RPMI8226 (cell line): ENCODE measurements at regions not wholly inside any gene's neighbourhood (a gene's known extent, or its start where the extent isn't known, plus 50 kb on each side); places are given as distances from the start of the nearest gene placed in this dataset.
"Not testable (repeated sequence)": the region's sequence is repeated elsewhere in the genome, so short reads cannot be mapped to it uniquely, and the experiment has no call there.

Experiments used
- DNase-seq: peaks from one replicate; pipeline ENCODE4 v3.0.0-alpha.2; 2015

DNA sequence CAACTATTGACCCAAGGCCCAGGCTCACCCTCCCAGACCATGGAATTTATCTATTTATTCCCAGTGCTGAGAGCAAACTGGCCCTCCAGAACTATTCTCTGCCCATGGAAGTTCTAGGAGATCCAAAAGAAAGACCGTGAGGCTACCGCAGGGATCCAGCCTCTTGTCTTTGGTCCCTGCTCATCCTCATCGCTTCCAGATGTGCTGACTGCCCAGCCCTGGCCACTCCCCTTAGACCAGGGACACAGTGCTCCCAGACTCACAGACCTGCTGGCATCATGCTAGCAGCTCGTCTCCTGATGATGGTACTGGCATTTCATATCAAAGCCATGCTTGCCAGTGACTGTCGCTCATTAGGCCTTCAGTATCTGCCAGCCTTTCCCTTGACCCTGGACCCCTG is 405.7 kb upstream of the PPP2R3A start:
- DNase-seq: no peak

DNA sequence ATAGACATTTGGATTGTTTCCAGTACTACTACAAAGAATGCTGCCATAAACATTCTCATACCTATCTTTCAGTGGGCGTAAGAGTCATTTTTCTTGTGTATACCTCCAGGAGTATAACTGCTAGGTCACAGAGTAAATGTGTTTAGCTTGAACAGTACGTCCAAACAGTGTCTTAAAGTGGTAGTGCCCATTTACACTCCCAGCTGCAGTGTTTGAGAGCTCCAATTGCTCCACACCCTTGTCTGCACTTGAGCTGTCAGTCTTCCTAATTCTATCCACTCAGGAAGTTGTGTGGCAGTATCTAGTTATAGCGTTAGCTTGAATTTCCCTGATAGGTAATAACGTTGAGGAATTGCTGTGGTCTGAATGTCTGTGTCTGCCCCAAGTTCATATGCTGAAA is 404.7 kb upstream of the PPP2R3A start:
- DNase-seq: no peak

DNA sequence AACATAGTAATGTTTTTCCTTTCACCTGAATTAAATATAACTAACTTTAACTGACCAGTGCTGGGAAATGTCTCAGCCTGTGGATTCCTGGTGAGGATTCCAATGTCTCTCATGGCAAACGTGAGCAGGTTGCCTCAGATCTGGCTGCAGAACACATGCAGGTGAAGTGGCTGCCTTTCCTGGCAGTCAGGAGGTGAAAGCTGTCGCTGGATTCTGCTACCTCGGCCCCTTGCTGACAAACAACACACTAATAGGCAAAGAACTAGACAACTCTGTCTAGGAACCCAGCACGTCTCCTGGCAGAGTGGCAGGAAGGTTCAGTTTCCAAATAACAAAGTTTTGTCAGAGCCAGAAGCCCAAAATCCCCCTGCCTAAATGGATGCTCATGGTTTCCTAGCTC is 400.8 kb upstream of the PPP2R3A start:
- DNase-seq: no peak

DNA sequence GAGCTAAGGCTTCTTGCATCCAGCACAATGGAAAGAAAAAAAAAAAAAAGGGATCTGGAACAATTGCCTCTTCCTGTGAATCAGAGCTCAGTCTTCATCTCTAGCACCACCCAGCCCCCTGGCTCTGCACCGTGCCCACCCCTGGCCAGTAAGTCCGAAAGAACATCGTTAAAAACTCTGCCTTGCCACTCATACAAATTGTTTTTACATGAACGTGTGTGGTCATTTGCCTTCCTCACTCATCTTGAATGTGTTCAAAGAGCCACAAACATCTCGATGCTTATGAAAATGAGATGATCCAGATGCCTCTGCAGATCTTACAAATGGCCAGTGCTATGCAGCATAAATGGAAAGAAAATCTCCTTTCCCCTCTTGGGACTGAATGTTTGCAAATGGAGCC is 400.0 kb upstream of the PPP2R3A start:
- no peak for DNase-seq

DNA sequence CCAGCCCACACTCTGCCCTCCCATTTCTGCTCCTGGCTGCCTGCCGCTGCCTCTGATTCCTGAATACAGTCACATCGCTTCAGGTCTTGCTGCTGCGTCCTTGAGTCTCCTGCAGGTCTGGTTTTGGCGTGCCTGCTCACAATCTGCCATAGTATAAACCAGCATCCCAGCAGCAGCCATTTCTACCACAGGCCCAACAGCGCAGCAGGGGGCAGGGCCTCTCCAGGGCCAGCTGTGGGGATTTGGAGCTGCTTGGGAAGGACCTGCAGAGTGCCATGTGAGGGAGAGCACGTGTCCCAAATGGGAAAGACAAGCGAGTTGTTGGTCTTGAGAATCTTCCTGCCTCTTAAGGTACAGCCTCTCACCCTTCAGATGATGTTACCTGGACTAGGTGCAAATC is 398.3 kb upstream of the PPP2R3A start:
- DNase-seq: no peak

DNA sequence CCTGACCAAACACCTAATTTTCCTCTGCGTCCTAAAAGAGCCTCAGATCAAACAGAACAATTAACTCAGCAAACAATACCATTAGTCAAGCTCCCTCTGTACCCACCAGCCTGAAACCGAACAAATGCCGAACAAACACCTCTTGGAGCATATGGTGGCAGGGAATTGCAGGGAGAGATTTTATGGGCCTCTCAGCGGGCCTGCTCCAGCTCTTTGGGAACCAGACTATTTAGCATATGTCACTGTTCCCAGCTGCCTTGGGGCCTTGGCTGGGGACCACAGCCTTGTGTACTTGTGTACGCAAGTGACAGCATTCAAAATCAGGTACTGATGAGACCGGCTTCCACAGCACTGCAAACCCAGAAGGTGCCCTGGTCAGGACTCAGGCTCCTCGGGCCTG is 388.8 kb upstream of the PPP2R3A start:
- no peak for DNase-seq

DNA sequence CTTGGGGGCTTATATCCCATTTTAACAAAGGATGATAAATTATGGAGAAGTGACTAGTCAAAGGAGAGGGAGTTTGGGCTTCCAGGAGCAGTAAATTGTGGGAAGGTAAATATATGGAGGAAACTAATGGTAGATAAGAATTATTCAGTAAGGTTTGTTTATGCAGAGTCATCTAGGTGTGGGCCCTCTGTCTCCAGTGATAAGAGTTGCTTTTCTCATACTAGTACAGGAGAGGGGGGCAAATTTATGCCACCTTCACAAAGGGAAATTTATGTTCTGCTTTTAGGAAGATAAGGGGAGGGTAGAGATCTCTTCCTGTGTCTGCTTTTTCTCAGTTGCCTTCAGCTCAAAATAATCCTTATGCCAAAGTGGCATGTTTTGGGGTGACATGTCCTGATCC is 383.7 kb upstream of the PPP2R3A start:
- DNase-seq: no peak

DNA sequence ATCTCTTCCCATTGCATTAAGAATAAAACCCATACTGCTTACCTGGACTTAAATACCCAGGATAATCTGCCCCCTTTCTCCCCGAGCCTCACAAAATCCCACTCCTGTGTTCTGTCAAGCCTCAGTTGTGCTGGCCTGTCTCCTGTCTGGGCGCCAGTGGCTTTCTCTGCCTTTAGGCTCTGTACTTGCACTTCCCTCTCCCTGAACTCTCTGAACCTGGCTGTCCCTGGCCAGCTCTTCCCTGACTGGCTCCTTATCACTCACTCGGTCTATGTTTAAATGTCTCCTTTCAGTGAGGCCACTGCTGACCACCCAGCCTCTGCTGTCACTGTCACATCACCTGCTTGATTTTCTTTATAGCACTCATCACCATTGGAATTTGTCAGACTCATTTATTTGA is 382.7 kb upstream of the PPP2R3A start:
- DNase-seq: no peak

DNA sequence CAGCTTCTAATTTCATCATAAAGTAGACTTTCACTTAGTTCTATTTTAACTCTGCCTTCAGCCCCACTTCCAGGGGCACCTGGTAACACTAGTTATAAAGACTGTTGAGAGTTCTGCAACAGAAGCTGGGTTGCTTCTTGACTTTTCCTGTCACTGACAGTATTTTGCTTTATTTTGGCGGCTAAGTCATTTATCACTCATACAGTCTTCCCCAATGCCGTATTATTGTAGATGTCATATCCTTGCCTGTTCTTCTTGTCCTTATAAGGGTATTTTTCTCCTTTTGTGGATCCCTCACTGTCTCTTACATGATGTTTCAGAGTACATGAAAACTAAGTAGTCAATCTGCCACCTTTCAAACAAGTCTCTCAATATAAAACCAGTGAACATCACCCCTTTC is 369.0 kb upstream of the PPP2R3A start:
- no peak for DNase-seq

DNA sequence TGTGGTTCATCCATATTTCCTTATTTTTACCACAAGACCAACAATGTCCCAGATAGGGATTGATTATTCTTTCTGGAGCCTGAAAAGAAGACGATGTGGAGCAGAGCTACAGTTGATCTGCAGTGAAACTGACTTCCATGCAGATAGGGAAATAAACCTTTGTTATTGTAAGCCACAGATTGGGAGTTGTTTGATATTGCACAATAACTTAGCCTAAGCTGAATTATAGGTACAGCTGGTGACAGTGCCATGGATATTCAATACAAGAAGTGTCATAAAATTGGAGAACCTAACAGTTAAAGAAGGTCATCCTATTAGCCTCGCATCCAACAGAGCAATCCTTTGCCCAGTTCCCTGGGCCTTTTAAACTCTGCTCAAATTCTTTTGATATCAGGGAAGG is 367.7 kb upstream of the PPP2R3A start:
- DNase-seq: no peak

DNA sequence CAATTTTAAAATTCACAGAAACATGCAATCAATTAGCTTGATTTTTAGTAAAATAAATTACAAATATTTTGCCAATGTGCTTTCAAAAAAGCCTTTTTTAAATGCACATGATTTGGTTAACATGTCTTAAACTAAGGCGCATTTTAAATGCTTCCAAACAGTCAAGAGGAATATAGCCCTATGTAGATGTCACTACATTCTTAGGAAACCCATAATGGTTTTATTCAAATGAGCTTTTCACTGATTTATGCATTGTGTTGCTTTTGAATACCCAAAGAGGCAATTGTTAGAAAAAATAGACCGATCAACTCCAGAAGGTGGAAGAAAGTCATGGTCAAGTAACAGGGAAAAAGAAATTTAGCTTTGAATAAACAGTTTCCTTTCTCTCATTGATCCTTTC is 366.9 kb upstream of the PPP2R3A start:
- no peak for DNase-seq

DNA sequence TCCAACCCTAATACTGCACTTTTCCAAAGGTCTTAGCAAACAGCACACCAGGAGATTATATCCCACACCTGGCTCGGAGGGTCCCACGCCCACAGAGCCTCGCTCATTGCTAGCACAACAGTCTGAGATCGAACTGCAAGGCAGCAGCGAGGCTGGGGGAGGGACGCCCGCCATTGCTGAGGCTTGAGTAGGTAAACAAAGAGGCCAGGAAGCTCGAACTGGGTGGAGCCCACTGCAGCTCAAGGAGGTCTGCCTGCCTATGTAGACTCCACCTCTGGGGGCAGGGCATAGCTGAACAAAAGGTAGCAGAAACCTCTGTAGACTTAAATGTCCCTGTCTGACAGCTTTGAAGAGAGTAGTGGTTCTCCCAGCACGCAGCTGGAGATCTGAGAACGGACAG is 361.0 kb upstream of the PPP2R3A start:
- DNase-seq: not testable (repeated sequence)

DNA sequence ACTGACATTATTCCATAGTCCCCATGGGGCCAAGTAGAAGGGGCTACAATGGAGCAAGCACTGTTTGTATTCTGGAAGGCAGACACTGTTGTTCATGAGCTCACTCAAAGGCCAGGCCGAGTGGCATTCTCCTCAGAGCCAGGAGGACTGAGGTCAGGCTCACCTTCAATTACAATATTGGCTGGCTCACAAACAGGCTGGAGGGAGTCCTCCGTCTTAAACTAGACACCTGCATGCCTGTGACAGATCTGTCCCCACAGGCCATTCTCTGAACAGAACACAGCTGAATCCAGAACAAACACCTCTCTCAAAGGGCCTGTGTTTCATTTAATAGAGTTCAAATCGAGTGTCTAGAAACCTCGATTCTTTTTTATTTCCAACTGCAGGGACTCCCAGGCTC is 347.4 kb upstream of the PPP2R3A start:
- DNase-seq: no peak

DNA sequence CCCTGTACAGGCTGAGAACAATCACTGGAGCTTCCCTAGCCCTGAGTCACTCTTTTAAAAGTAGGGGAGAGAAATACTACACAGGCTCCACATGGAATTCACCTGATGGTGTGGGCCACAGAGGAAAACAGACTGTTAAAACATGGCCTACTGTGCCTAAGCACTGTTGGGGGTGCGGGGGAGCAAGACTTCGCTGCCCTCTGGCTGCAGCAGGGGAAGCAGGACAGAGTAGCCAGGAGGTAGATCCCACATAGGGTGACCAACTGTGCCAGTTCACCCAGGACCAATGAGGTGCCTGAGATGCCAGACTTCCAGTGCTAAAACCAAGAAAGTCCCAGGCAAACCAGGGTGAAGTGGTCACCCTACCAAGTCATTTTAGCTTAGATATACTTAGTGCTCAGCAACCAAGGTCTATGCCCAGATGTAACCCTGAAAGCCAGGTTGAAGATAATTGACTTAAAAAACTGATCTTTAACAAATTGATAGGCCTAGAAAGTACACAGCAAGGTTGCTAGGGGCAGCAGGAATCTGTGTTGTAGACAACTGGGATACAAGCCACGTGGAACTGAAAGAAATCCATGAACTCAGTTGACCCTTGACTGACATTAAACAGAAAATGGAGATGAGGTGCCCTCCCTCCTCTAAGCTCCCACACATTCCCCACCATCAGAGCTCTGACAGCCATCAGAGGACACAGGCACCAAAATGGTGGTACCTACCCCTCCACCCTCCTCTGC is 344.2 kb upstream of the PPP2R3A start:
- no peak for DNase-seq

DNA sequence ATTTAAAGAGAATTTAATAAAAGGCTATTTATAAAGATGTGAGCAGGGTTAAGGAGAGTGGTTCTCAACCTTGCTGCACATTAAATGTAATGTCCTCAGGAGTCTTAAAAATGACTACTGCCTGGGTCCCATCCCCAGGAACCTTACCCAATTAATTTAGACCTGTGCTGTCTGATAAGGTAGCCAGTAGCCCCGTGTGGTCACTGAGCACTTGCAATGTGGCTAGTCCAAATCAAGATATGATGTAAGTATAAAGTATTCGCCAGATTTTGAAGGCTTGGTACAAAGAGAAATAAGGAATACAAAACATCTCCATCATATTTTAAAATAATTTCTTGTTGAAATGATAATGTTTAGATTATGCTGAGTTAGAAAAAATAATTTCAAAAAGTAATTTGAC is 343.3 kb upstream of the PPP2R3A start:
- no peak for DNase-seq

DNA sequence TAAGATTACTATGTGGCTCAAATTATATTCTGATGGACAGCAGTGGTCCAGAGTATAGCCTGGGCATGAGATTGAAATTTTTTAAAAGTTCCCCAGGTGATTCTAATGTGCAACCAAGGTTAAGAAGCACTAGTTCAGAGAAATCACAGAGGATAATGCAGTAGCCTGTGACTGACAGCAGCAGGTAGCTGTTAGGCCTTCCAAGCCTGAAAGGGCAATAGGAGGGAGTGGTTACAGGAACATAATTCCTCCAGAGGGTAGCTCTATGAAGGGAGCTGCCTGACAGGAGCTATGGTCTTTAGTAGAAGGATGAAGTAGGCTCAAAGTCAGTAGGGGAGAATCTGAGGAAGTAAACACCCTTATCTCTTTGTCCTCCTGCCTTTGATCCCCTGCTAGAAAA is 342.9 kb upstream of the PPP2R3A start:
- DNase-seq: no peak

DNA sequence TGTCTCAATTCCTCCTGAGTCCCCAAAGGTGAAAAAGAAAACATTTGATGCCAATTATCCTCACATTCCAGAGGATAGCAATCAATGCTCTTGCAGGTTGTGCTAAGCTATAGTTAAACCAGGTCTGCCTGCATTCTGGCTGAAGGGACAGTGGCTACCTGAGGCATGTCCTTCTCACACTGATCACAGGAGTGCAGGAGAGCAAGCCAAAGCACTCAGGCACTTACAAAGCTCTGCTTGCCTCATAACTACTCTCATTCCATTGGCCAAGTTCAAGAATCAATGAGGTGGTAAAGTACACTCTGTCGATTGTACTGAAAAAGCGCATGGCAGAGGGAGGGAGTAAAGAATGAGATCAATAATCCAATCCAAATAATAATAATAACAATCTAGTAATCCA is 342.0 kb upstream of the PPP2R3A start:
- no peak for DNase-seq

DNA sequence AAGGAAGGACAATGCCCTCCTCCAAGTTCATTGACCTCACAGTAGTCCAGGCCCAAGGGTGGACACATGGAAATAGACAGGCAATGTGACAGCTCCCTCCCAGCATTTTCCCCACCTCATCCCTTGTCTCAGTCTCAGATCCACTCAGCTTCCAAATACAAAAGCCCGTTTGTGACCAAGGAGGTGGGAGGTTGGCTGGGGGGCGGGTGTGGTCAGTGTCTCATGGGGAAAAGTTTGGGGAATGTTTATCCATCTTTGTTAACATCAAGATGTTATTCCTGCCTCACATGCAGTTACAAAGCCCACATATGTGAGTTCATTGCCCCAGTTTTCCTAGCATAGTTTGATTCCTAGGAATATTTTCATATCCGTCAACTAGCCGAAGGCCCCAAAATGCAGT is 338.5 kb upstream of the PPP2R3A start:
- no peak for DNase-seq

DNA sequence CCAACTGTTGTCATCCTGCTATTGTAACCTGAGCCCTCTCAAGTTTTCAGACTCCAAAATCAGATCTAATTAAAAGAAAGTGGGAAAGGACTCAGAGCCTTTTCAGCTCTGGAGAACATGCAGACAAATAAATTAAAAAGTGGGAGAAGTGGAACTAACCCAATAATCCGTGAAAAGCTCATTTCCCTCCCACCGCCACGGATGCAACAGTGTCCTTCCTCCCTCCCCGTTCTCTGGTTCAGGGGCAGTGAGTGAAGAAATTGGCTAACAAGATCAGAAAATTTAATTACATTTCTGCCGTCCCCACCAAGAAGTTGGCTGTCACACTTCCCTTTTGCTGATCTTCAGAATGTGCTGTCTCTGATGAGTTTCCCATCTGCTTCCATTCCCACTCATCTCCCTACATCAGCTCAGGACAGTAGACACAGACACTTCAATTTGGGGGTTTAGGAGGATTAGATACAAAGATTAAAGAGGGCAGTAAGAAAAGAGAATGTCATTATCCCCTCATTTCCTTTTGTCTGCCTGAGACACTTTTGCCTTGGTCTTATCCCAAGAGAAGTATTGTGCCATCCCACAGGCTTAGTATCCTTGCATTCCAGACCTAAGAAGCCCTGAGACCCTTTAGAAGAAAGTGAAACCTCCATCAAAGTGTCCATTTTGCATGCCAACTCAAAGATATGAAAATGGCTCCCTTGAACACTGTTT is 335.7 kb upstream of the PPP2R3A start:
- no peak for DNase-seq

DNA sequence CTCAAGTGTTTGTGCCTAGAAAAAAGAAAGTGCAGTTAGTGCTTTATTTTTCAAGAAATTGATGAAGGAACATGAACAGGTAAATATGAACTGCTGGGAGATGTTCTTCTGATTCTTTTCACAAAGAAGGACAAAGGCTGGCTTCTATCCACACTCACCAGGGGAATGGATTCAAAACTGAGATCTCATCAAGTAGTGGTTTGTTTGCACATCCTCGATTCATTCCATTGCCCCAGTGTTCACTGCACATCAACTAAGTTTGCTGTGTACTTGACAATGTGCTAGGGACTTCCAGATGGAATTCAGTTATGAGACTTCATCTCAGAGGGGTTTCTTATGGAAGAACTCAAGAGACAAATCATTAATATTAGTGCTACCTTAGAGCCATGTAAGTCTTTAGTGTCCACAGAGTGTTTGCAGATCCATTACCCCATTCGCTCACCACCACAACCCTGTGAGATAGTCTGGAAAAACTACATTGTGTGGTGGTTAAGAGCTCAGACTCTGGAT is 332.9 kb upstream of the PPP2R3A start:
- no peak for DNase-seq

DNA sequence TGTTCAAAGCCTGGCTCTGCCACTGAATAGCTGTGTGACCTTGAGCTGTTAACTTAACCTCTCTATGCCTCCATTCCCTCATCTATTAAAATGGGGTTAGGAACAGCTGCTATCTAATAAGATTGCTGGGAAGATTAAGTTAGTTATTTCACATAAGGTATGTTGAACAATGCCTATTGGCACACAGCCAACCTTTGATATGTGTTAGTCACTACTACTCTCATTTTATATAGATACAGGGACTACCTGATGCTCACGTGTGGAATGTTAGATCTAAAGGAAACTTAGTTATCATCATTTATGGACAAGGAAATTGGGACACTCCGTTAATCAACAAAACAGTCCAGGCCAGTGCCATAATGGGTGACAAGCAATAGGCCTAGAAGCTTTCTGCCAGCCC is 332.4 kb upstream of the PPP2R3A start:
- DNase-seq: no peak

DNA sequence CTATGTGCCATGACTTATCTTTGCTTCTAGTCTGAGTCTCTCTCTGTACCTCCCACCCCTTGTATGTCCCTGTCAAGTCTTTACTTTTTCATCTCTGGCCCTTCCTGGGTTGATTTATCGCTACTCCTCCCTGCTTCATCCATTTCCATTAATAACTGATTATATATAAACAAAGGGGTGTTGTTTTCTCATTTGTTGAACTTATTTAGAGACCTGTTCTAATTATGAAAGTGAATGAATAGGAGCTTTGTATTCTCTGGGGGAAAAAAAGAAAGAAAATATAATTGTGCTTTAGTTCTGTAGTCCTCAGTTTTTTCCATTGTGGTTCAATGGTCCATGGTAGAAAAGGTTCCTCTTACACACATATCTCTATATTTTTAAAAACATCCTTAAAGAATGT is 328.9 kb upstream of the PPP2R3A start:
- DNase-seq: no peak

DNA sequence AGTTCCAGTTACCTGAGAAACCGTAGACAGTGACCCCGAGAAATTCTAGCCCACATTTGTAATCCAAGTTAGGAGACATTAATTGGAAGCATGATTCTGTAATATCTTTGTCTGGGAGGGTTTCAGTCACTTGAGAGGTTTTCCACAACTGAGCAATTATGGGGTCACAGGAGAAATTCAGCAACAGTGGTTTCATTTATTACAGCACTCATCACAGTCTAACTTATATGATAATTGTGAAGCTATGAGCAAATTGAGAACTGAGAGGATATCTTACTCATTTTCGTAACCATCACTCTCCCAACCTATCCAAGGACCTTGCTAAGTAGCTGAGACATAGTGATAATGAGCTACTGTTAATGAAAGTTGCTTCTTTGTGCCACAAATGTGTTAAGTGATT is 328.5 kb upstream of the PPP2R3A start:
- DNase-seq: no peak

DNA sequence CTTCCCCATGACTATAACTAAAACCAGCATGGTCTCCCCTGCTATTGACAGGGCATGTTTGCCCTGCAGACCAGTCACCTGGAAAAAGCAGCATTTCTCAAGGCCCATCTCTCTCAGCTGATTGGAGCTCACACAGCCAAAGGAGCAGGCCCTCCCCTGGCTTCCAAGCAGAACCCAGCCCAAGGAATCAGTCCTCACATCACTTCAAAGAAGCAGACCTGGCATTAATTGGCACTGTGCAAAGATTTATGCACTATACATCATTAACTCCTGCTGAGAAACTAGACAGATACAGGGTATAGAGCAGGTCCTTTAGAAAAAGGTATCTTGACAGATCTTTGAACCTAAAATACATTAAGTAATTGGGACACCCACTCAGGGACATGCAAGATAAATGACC is 323.8 kb upstream of the PPP2R3A start:
- DNase-seq: no peak

DNA sequence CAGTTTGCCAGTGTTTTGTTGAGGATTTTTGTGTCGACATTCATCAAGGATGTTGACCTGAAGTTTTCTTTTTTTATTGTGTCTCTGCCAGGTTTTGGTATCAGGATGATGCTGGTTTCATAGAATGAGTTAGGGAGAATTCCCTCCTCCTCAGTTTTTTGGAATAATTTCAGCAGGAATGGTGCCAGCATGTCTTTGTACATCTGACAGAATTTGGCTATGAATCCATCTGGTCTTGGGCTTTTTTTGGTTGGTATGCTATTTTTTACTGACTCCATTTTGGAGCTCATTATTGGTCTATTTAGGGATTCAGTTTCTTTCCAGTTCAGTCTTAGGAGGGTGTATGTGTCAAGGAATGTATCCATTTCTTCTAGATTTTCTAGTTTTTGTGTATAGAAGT is 320.0 kb upstream of the PPP2R3A start:
- no peak for DNase-seq
